H1 (cell line): ENCODE measurements at regions not wholly inside any gene's neighbourhood (a gene's known extent, or its start where the extent isn't known, plus 50 kb on each side); places are given as distances from the start of the nearest gene placed in this dataset.

Source experiments
- CTCF ChIA-PET: fragments of 300-600 bp; sonication (Branson Sonifier 250); formaldehyde crosslinking; loops from one replicate; lab custom pipeline; 2021; ENCODE audit not compliant: partially characterized antibody; lab: Charles Lee
- POLR2A ChIA-PET: fragments of 300-600 bp; sonication (Branson Sonifier 250); formaldehyde crosslinking; loops from one replicate; lab custom pipeline; 2021; ENCODE audit warnings: inconsistent platforms; ENCODE audit not compliant: partially characterized antibody; lab: Charles Lee
- DNase-seq, 2 experiments: peaks; one replicate each; pipeline versions ENCODE4 v3.0.0 to v3.0.0-alpha.2; 2010 to 2022; ENCODE audit warnings: low spot score in 2 of 2, low read depth in 1 of 2, mixed read lengths in 1 of 2
- FAIRE-seq: peaks from 2 replicates; lab custom pipeline; 2011; peaks lifted over from hg19 to GRCh38; lab: Jason Lieb, UNC
- H2AFZ ChIP-seq: 2 replicates; pipeline ENCODE4 v1.8.1; 2012; ENCODE audit warnings: low read length, inconsistent platforms
- H2AK5ac ChIP-seq: 2 replicates; pipeline ENCODE4 v1.6.1; 2013; ENCODE audit warnings: low read depth, low read length
- H2BK120ac ChIP-seq: replicated peaks from 2 replicates; pipeline ENCODE3; 2013; ENCODE audit warnings: low read depth, low read length, inconsistent platforms
- H2BK12ac ChIP-seq: 2 replicates; pipeline ENCODE4 v1.6.1; 2013; ENCODE audit warnings: low read depth, low read length
- H2BK15ac ChIP-seq: 2 replicates; pipeline ENCODE4 v1.6.1; 2013; ENCODE audit warnings: low read length
- H2BK20ac ChIP-seq: 2 replicates; pipeline ENCODE4 v1.6.1; 2013; ENCODE audit warnings: low read length
- H2BK5ac ChIP-seq: 2 replicates; pipeline ENCODE4 v1.6.1; 2013; ENCODE audit warnings: low read depth, low read length
- H3K14ac ChIP-seq: 2 replicates; pipeline ENCODE4 v1.6.1; 2013; ENCODE audit warnings: inconsistent platforms; ENCODE audit not compliant: insufficient read length
- H3K18ac ChIP-seq: 2 replicates; pipeline ENCODE4 v1.6.1; 2013; ENCODE audit warnings: low read length; ENCODE audit errors: extremely low read depth
- H3K23ac ChIP-seq: 2 replicates; pipeline ENCODE4 v1.6.1; 2013; ENCODE audit warnings: inconsistent platforms; ENCODE audit not compliant: insufficient read length
- H3K23me2 ChIP-seq: 2 replicates; pipeline ENCODE4 v1.6.1; 2013; ENCODE audit warnings: low read depth, low read length
- H3K27ac ChIP-seq: 2 replicates; pipeline ENCODE4 v1.6.1; 2011; ENCODE audit warnings: low read depth, low read length, inconsistent platforms
- H3K27me3 ChIP-seq, 4 experiments: replicated peaks in 1 of 4; 1 replicate in 1 of 4; 2 replicates in 3 of 4; pipeline versions ENCODE4 v1.6.1 to v1.8.1; 2011 to 2013; ENCODE audit warnings: low read length in 3 of 4, mild to moderate bottlenecking in 3 of 4, inconsistent platforms in 2 of 4, mixed read lengths in 2 of 4, moderate library complexity in 1 of 4; ENCODE audit not compliant: control insufficient read depth in 3 of 4, insufficient read depth in 3 of 4; ENCODE audit errors: extremely low read depth in 1 of 4
- H3K36me3 ChIP-seq, 4 experiments: 2 replicates each; pipeline versions ENCODE4 v1.6.1 to v1.8.1; 2011 to 2013; ENCODE audit warnings: mild to moderate bottlenecking in 4 of 4, low read length in 3 of 4, moderate library complexity in 2 of 4, control low read depth in 1 of 4, inconsistent platforms in 1 of 4; ENCODE audit not compliant: insufficient read depth in 4 of 4, control insufficient read depth in 2 of 4
- H3K4ac ChIP-seq: replicated peaks from 2 replicates; pipeline ENCODE3; 2013; ENCODE audit warnings: low read length, low read depth, mixed read lengths, inconsistent platforms; ENCODE audit not compliant: insufficient read length
- H3K4me1 ChIP-seq, 4 experiments: replicated peaks in 1 of 4; 1 replicate in 1 of 4; 2 replicates in 3 of 4; pipeline versions ENCODE4 v1.6.1 to v1.8.1; 2011 to 2013; ENCODE audit warnings: low read length in 3 of 4, inconsistent platforms in 2 of 4, mixed read lengths in 1 of 4; ENCODE audit not compliant: insufficient read depth in 4 of 4, control insufficient read depth in 3 of 4
- H3K4me2 ChIP-seq, 2 experiments: 2 replicates each; pipeline versions ENCODE4 v1.6.1 to v1.8.1; 2011 to 2013; ENCODE audit warnings: low read depth in 2 of 2, low read length in 2 of 2, control low read depth in 1 of 2, inconsistent platforms in 1 of 2, mild to moderate bottlenecking in 1 of 2; ENCODE audit not compliant: insufficient read depth in 1 of 2
- H3K4me3 ChIP-seq, 4 experiments: fragments of 200-600, 300-600 bp in 1 of 4; sonication (generic), shearing (Covaris generic), sonication (Bioruptor Twin) in 1 of 4; 2 replicates each; pipeline versions ENCODE4 v1.5.1 to v1.8.1; 2011 to 2016; ENCODE audit warnings: low read length in 4 of 4, low read depth in 3 of 4, control low read depth in 2 of 4, inconsistent platforms in 2 of 4, mild to moderate bottlenecking in 2 of 4, mixed read lengths in 1 of 4, moderate library complexity in 1 of 4; ENCODE audit not compliant: insufficient read depth in 2 of 4; ENCODE audit errors: extremely low read depth in 1 of 4
- H3K56ac ChIP-seq: replicated peaks from 2 replicates; pipeline ENCODE3; 2013; ENCODE audit warnings: low read depth, mild to moderate bottlenecking, mixed read lengths, low read length, inconsistent platforms; ENCODE audit not compliant: insufficient read length
- H3K79me1 ChIP-seq: 2 replicates; pipeline ENCODE4 v1.6.1; 2013; ENCODE audit warnings: low read depth, low read length, control low read depth
- H3K79me2 ChIP-seq, 2 experiments: 2 replicates each; pipeline versions ENCODE4 v1.6.1 to v1.8.1; 2012 to 2013; ENCODE audit warnings: low read length in 2 of 2, mild to moderate bottlenecking in 2 of 2, inconsistent platforms in 1 of 2; ENCODE audit not compliant: insufficient read depth in 2 of 2, control insufficient read depth in 1 of 2
- H3K9ac ChIP-seq, 4 experiments: replicated peaks in 1 of 4; 1 replicate in 1 of 4; 2 replicates in 3 of 4; pipeline versions ENCODE4 v1.6.1 to v1.8.1; 2011 to 2013; ENCODE audit warnings: low read depth in 3 of 4, low read length in 3 of 4, control low read depth in 2 of 4, mild to moderate bottlenecking in 2 of 4, moderate library complexity in 2 of 4, inconsistent platforms in 1 of 4; ENCODE audit errors: extremely low read depth in 1 of 4
- H3K9me3 ChIP-seq, 2 experiments: 2 replicates each; pipeline versions ENCODE4 v1.6.1 to v1.8.1; 2012 to 2013; ENCODE audit warnings: mild to moderate bottlenecking in 2 of 2, moderate library complexity in 2 of 2, control low read depth in 1 of 2, inconsistent platforms in 1 of 2, low read depth in 1 of 2, low read length in 1 of 2, mixed read lengths in 1 of 2; ENCODE audit not compliant: insufficient read depth in 2 of 2
- H4K20me1 ChIP-seq, 2 experiments: replicated peaks in 1 of 2; 2 replicates each; pipeline versions ENCODE3 to v1.8.1; 2011 to 2013; ENCODE audit warnings: inconsistent platforms in 2 of 2, low read length in 2 of 2, mild to moderate bottlenecking in 1 of 2; ENCODE audit not compliant: insufficient read depth in 2 of 2, control insufficient read depth in 1 of 2
- H4K5ac ChIP-seq: 2 replicates; pipeline ENCODE4 v1.6.1; 2013; ENCODE audit warnings: low read length, low read depth, mixed read lengths, inconsistent platforms; ENCODE audit not compliant: insufficient read length
- H4K8ac ChIP-seq: 2 replicates; pipeline ENCODE4 v1.8.0; 2013; ENCODE audit warnings: mild to moderate bottlenecking, moderate library complexity, low read length, inconsistent platforms; ENCODE audit not compliant: insufficient read depth; ENCODE audit errors: extremely low read depth
- H4K91ac ChIP-seq: replicated peaks from 2 replicates; pipeline ENCODE3; 2013; ENCODE audit warnings: low read length, mixed read lengths, inconsistent platforms; ENCODE audit not compliant: insufficient read length
- SRF ChIP-seq: IDR thresholded peaks from 2 replicates; pipeline ENCODE4 v1.6.1; 2011; ENCODE audit warnings: mild to moderate bottlenecking, low read depth, low read length, moderate library complexity
- WGBS, 2 experiments: shearing (Covaris generic) in 1 of 2; methylation state at CpG; one replicate each; pipeline versions ENCODE4 v1.1.6 to v1.1.7; 2013 to 2015; ENCODE audit warnings: low lambda C conversion rate in 2 of 2, mixed read lengths in 2 of 2, inconsistent platforms in 1 of 2, low coverage in 1 of 2, missing lambda C conversion rate in 1 of 2; ENCODE audit not compliant: insufficient replicate concordance in 2 of 2, insufficient coverage in 1 of 2, insufficient read length in 1 of 2; ENCODE audit errors: extremely low coverage in 1 of 2, missing lambda C conversion rate in 1 of 2; 5-methylcytosine and 5-hydroxymethylcytosine counted together

DNA sequence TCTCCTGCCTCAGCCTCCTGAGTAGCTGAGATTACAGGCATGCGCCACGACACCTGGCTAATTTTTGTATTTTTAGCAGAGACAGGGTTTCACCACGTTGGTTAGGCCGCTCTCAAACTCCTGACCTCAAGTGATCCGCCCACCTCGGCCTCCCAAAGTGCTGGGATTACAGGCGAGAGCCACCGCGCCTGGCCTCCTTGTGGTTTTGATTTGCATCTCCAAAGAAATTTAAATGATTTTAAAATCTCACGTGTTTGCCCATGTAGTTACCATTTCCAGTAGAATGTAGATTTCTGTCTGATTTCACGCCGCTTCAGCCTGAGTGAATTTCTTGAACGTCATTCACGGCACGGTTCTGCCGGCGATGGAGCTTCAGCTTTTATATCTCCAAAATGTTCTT is 55.8 kb downstream of the IGF2 start:
- Histone ChIP-seq H3K4me2 (no peak overlapping the region), H3K23ac (no peak overlapping the region), H4K5ac (no peak overlapping the region), H3K36me3 (no peaks in the 10 kb centered on the region), H2BK15ac (no peak overlapping the region), H2BK120ac (no peak overlapping the region), H2BK12ac (no peak overlapping the region), H3K14ac (no peak overlapping the region), H4K91ac (no peak overlapping the region), H4K20me1 (peaks cover 0 to 2% of the 10 kb centered on the region in 2 experiments), H2BK5ac (no peak overlapping the region), H3K9ac (no peak overlapping the region), H3K4ac (no peak overlapping the region), H4K8ac (no peak overlapping the region), H2BK20ac (no peak overlapping the region), H3K27ac (no peak overlapping the region), H3K9me3 (peaks cover 0 to 7% of the 10 kb centered on the region in 2 experiments; a peak in 1 of 4 replicates), H3K79me2 (no peaks in the 10 kb centered on the region), H2AK5ac (no peak overlapping the region), H3K4me1 (no peaks in the 10 kb centered on the region), H3K4me3 (no peak overlapping the region), H3K23me2 (peaks cover 2% of the 10 kb centered on the region; the same call in 1 of the 2 replicates), H3K18ac (no peak overlapping the region), H3K27me3 (no peaks in the 10 kb centered on the region), H3K56ac (no peak overlapping the region), H3K79me1 (no peaks in the 10 kb centered on the region), H2AFZ (no peak overlapping the region)
- POLR2A ChIA-PET: no interaction called here
- WGBS, 2 experiments: 89% methylated on average over 17 of the region's 17 CpGs; no CpG with 5 or more reads in 1 of the 2 experiments
- CTCF ChIA-PET: no interaction called here
- no peak for TF ChIP-seq SRF
- FAIRE-seq (no peak), DNase-seq (no peak)
